H9 (cell line): ENCODE measurements at regions not wholly inside any gene's neighbourhood (a gene's known extent, or its start where the extent isn't known, plus 50 kb on each side); places are given as distances from the start of the nearest gene placed in this dataset.

Experiments
- DNase-seq: peaks from one replicate; pipeline ENCODE4 v3.0.0-alpha.2; 2017
- H2AFZ ChIP-seq: one replicate; pipeline ENCODE4 v1.6.1; 2013; ENCODE audit warnings: mild to moderate bottlenecking, low read length, control low read depth, moderate library complexity
- H2AK5ac ChIP-seq: 2 replicates; pipeline ENCODE4 v1.6.1; 2013; ENCODE audit warnings: low read length, control low read depth, mixed read lengths; ENCODE audit not compliant: insufficient read length
- H2BK120ac ChIP-seq: one replicate; pipeline ENCODE4 v1.6.1; 2013; ENCODE audit warnings: low read depth, mild to moderate bottlenecking, low read length, control low read depth, inconsistent platforms; ENCODE audit not compliant: poor library complexity, severe bottlenecking
- H2BK12ac ChIP-seq: 2 replicates; pipeline ENCODE4 v1.6.1; 2013; ENCODE audit warnings: low read length, control low read depth, mixed read lengths, low read depth; ENCODE audit not compliant: insufficient read length
- H2BK15ac ChIP-seq: 2 replicates; pipeline ENCODE4 v1.6.1; 2013; ENCODE audit warnings: low read depth, low read length, control low read depth
- H2BK20ac ChIP-seq: one replicate; pipeline ENCODE4 v1.6.1; 2013; ENCODE audit warnings: low read depth, mild to moderate bottlenecking, low read length, control low read depth, inconsistent platforms; ENCODE audit not compliant: poor library complexity, severe bottlenecking
- H2BK5ac ChIP-seq: 2 replicates; pipeline ENCODE4 v1.6.1; 2013; ENCODE audit warnings: low read length, control low read depth, mixed read lengths; ENCODE audit not compliant: insufficient read length
- H3K14ac ChIP-seq: 2 replicates; pipeline ENCODE4 v1.6.1; 2013; ENCODE audit warnings: low read length, control low read depth; ENCODE audit not compliant: insufficient read depth
- H3K18ac ChIP-seq: 2 replicates; pipeline ENCODE4 v1.6.1; 2013; ENCODE audit warnings: low read depth, mild to moderate bottlenecking, mixed read lengths, low read length, control low read depth; ENCODE audit not compliant: insufficient read length
- H3K23ac ChIP-seq: 2 replicates; pipeline ENCODE4 v1.6.1; 2013; ENCODE audit warnings: low read length, control low read depth, mixed read lengths, low read depth; ENCODE audit not compliant: insufficient read length
- H3K23me2 ChIP-seq: 2 replicates; pipeline ENCODE4 v1.6.1; 2013; ENCODE audit warnings: low read depth, mild to moderate bottlenecking, mixed read lengths, low read length, control low read depth; ENCODE audit not compliant: insufficient read length, poor library complexity, severe bottlenecking
- H3K27ac ChIP-seq: 2 replicates; pipeline ENCODE4 v1.5.1; 2013; ENCODE audit warnings: low read length, control low read depth, mixed read lengths, low read depth; ENCODE audit not compliant: insufficient read length
- H3K27me3 ChIP-seq: 2 replicates; pipeline ENCODE4 v1.6.1; 2013; ENCODE audit warnings: low read length, control low read depth, inconsistent platforms; ENCODE audit not compliant: insufficient read depth
- H3K4ac ChIP-seq: 2 replicates; pipeline ENCODE4 v1.6.1; 2013; ENCODE audit warnings: low read depth, mild to moderate bottlenecking, control low read depth, inconsistent platforms, low read length, moderate library complexity
- H3K4me1 ChIP-seq: 2 replicates; pipeline ENCODE4 v1.6.1; 2013; ENCODE audit warnings: low read length, control low read depth, inconsistent platforms; ENCODE audit not compliant: insufficient read depth
- H3K4me2 ChIP-seq: 2 replicates; pipeline ENCODE4 v1.6.1; 2013; ENCODE audit warnings: low read length, control low read depth, mixed read lengths; ENCODE audit not compliant: insufficient read length, insufficient read depth
- H3K56ac ChIP-seq: 2 replicates; pipeline ENCODE4 v1.6.1; 2013; ENCODE audit warnings: low read depth, mild to moderate bottlenecking, mixed read lengths, low read length, control low read depth; ENCODE audit not compliant: insufficient read length
- H3K79me1 ChIP-seq: 2 replicates; pipeline ENCODE4 v1.6.1; 2013; ENCODE audit warnings: low read depth, mild to moderate bottlenecking, moderate library complexity, low read length, control low read depth, inconsistent platforms; ENCODE audit not compliant: insufficient read depth, poor library complexity, severe bottlenecking
- H3K79me2 ChIP-seq: 2 replicates; pipeline ENCODE4 v1.6.1; 2013; ENCODE audit warnings: low read length, control low read depth, inconsistent platforms; ENCODE audit not compliant: insufficient read depth
- H3K9ac ChIP-seq: 2 replicates; pipeline ENCODE4 v1.6.1; 2013; ENCODE audit warnings: low read length, control low read depth, mixed read lengths; ENCODE audit not compliant: insufficient read length; ENCODE audit errors: extremely low read depth
- H3K9me3 ChIP-seq: one replicate; pipeline ENCODE4 v1.6.1; 2013; ENCODE audit warnings: low read depth, low read length, inconsistent platforms; ENCODE audit not compliant: control insufficient read depth
- H3T11ph ChIP-seq: one replicate; pipeline ENCODE4 v1.6.1; 2013; ENCODE audit warnings: mild to moderate bottlenecking, low read length, control low read depth, inconsistent platforms
- H4K20me1 ChIP-seq: one replicate; pipeline ENCODE4 v1.6.1; 2013; ENCODE audit not compliant: control insufficient read depth, insufficient read length, insufficient read depth
- H4K5ac ChIP-seq: 2 replicates; pipeline ENCODE4 v1.6.1; 2013; ENCODE audit warnings: low read depth, mild to moderate bottlenecking, mixed read lengths, low read length, control low read depth; ENCODE audit not compliant: insufficient read length
- H4K8ac ChIP-seq: replicated peaks from 2 replicates; pipeline ENCODE4 v1.6.1; 2013; ENCODE audit warnings: low read length, control low read depth, mixed read lengths, low read depth; ENCODE audit not compliant: insufficient read length
- H4K91ac ChIP-seq: 2 replicates; pipeline ENCODE4 v1.6.1; 2013; ENCODE audit warnings: low read depth, mild to moderate bottlenecking, moderate library complexity, mixed read lengths, low read length, control low read depth; ENCODE audit not compliant: insufficient read length
- H3K27ac Mint-ChIP-seq, 3 experiments: 2 replicates in 2 of 3; 3 replicates in 1 of 3; pipeline ENCODE4 v1.8.0; 2020 to 2021; ENCODE audit warnings: mixed read lengths in 3 of 3, mild to moderate bottlenecking in 1 of 3, moderate library complexity in 1 of 3
- H3K27me3 Mint-ChIP-seq: 2 replicates; pipeline ENCODE4 v1.8.0; 2021; ENCODE audit warnings: low read depth, mild to moderate bottlenecking, moderate library complexity, mixed read lengths
- H3K36me3 Mint-ChIP-seq, 3 experiments: 2 replicates in 2 of 3; 3 replicates in 1 of 3; pipeline ENCODE4 v1.8.0; 2020 to 2021; ENCODE audit warnings: low read depth in 3 of 3, mixed read lengths in 3 of 3; ENCODE audit not compliant: insufficient read depth in 1 of 3
- H3K4me1 Mint-ChIP-seq, 2 experiments: 2 replicates each; pipeline ENCODE4 v1.8.0; 2020; ENCODE audit warnings: mixed read lengths in 2 of 2
- H3K4me3 Mint-ChIP-seq, 2 experiments: 2 replicates in 1 of 2; 3 replicates in 1 of 2; pipeline ENCODE4 v1.8.0; 2020 to 2021; ENCODE audit warnings: mild to moderate bottlenecking in 2 of 2, mixed read lengths in 2 of 2, moderate library complexity in 1 of 2
- H3K9me3 Mint-ChIP-seq, 2 experiments: 2 replicates in 1 of 2; 3 replicates in 1 of 2; pipeline ENCODE4 v1.8.0; 2020; ENCODE audit warnings: mild to moderate bottlenecking in 2 of 2, mixed read lengths in 2 of 2, moderate library complexity in 1 of 2
- CTCF ChIP-seq: fragments of 200-600 bp; sonication (generic); conservative IDR thresholded peaks from 3 replicates; pipeline ENCODE4 v1.8.0; 2021; ENCODE audit warnings: antibody characterized with exemption, mild to moderate bottlenecking
- WGBS: extraction: QIAGEN DNeasy Blood & Tissue Kit; methylation state at CpG from one replicate; pipeline ENCODE4 v1.1.7; 2013; ENCODE audit warnings: missing lambda C conversion rate, low lambda C conversion rate, mixed read lengths; ENCODE audit not compliant: insufficient read length; ENCODE audit errors: extremely low coverage; 5-methylcytosine and 5-hydroxymethylcytosine counted together

DNA sequence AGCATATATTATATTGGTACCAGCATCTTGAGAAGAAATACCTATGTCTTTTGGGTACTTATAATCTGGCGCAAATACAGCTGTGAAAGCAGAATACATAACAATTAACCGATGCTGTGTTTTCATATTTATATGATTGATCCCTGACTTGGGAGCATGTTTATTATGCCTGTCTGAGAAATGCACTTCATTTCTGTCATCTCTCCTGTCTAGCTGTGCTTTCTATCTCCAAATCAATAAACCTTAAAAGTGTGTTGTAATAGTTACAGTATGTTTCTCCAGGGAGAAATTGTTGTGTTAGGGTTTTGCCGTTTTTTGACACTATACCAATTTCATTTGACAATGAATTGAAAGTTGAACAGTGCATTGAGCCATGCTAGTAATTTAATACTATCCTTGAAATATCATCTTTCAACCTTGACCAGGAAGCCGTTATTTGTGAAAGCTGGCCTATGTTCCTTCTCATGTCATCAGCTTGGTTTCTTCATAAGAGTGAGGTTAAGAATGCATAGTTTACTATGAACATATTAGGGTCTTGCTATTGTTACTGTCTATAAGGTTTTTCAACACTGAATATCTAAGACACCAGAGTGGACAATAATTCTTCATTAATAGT is 206.2 kb upstream of the PCDH18 start:
- H3T11ph ChIP-seq = no peak overlapping the region
- peaks cover 3 to 4% of the 10 kb centered on the region in 2 experiments; a peak in 4 of 5 replicates for H3K9me3 Mint-ChIP-seq
- no peak overlapping the region for H2BK5ac ChIP-seq
- H3K27me3 ChIP-seq = no peaks in the 10 kb centered on the region
- no peak overlapping the region for H3K4me3 Mint-ChIP-seq
- peaks cover 2% of the 10 kb centered on the region; the same call in 1 of the 2 replicates for H3K27me3 Mint-ChIP-seq
- no peak overlapping the region for H3K4ac ChIP-seq
- H3K4me1 Mint-ChIP-seq = peaks cover 0 to 2% of the 10 kb centered on the region in 2 experiments; a peak in 1 of 4 replicates
- H2BK120ac ChIP-seq = no peak overlapping the region
- H3K23ac ChIP-seq = no peak overlapping the region
- no peak overlapping the region for H2AFZ ChIP-seq
- no peak overlapping the region for H3K9ac ChIP-seq
- H3K27ac Mint-ChIP-seq = no peak overlapping the region
- no peaks in the 10 kb centered on the region for H4K20me1 ChIP-seq
- H3K18ac ChIP-seq = no peak overlapping the region
- no peaks in the 10 kb centered on the region for H3K4me1 ChIP-seq
- H4K91ac ChIP-seq = no peak overlapping the region
- TF ChIP-seq CTCF = no peak
- no peak for DNase-seq
- H3K14ac ChIP-seq = no peak overlapping the region
- H2BK15ac ChIP-seq = no peak overlapping the region
- H3K9me3 ChIP-seq = no peaks in the 10 kb centered on the region
- H4K8ac ChIP-seq = no peak overlapping the region
- H3K4me2 ChIP-seq = no peak overlapping the region
- no peaks in the 10 kb centered on the region for H3K79me2 ChIP-seq
- H3K27ac ChIP-seq = no peak overlapping the region
- H3K56ac ChIP-seq = no peak overlapping the region
- no peak overlapping the region for H2BK20ac ChIP-seq
- peaks cover 0 to 6% (median 4%) of the 10 kb centered on the region in 3 experiments; a peak in 4 of 7 replicates for H3K36me3 Mint-ChIP-seq
- no peak overlapping the region for H4K5ac ChIP-seq
- no CpG with 5 or more reads among the region's 4 CpGs for WGBS
- no peak overlapping the region for H2BK12ac ChIP-seq
- H3K79me1 ChIP-seq = no peaks in the 10 kb centered on the region
- no peak overlapping the region for H2AK5ac ChIP-seq
- H3K23me2 ChIP-seq = no peaks in the 10 kb centered on the region
